OCI-LY3 (cell line): ENCODE measurements at regions not wholly inside any gene's neighbourhood (a gene's known extent, or its start where the extent isn't known, plus 50 kb on each side); places are given as distances from the start of the nearest gene placed in this dataset.

Experiments used
- CTCF ChIP-seq: fragments of 200-600, 300-600 bp; sonication (generic); IDR thresholded peaks from 2 replicates; pipeline ENCODE4 v1.5.1; 2014; ENCODE audit warnings: antibody characterized with exemption, low read length, low read depth
- EZH2phosphoT487 ChIP-seq: fragments of 200-600 bp; shearing (Covaris generic); IDR thresholded peaks from 2 replicates; pipeline ENCODE4 v1.6.1; 2018; ENCODE audit warnings: antibody characterized with exemption, mixed run types, low read depth

- TF ChIP-seq CTCF (no peak), EZH2phosphoT487 (no peak)
These were observed 656.3 kb upstream of the CELF2 start for GRCh38 chr10:10361301-10361885.
